Muscle of arm (tissue), 1 donor: ENCODE measurements at regions not wholly inside any gene's neighbourhood (a gene's known extent, or its start where the extent isn't known, plus 50 kb on each side); places are given as distances from the start of the nearest gene placed in this dataset.
A peak's percentile ranks its signal among the peaks of the same experiment; 100 is the strongest.
"Not testable (repeated sequence)": the region's sequence is repeated elsewhere in the genome, so short reads cannot be mapped to it uniquely, and the experiment has no call there.

ENCODE experiments used
- DNase-seq: peaks from one replicate; pipeline ENCODE4 v3.0.0-alpha.2; 2013

- DNase-seq: no peak
These were observed 585.2 kb downstream of the CPS1 start for GRCh38 chr2:211141646-211142045.

- no peak for DNase-seq
These were observed 587.7 kb downstream of the CPS1 start for GRCh38 chr2:211144078-211144477.

- DNase-seq: no peak
These were observed 588.7 kb downstream of the CPS1 start for GRCh38 chr2:211144974-211145665.

GRCh38 chr2:211149731-211150130, 593.3 kb downstream of the CPS1 start:
- no peak for DNase-seq

- DNase-seq: no peak
These were observed 600.8 kb downstream of the CPS1 start for GRCh38 chr2:211157211-211157610.

GRCh38 chr2:211157856-211158463, 601.6 kb downstream of the CPS1 start:
- DNase-seq: peak; percentile 57

GRCh38 chr2:211159972-211160371, 603.6 kb downstream of the CPS1 start:
- DNase-seq: no peak

- no peak for DNase-seq
These were observed 604.8 kb downstream of the CPS1 start for GRCh38 chr2:211161236-211161635.

- no peak for DNase-seq
These were observed 606.5 kb downstream of the CPS1 start for GRCh38 chr2:211162911-211163310.

GRCh38 chr2:211170843-211171242, 614.4 kb downstream of the CPS1 start:
- no peak for DNase-seq

GRCh38 chr2:211174021-211174420, 617.6 kb downstream of the CPS1 start:
- DNase-seq: no peak

- no peak for DNase-seq
These were observed 618.2 kb downstream of the CPS1 start for GRCh38 chr2:211174631-211175030.

- no peak for DNase-seq
These were observed 619.6 kb downstream of the CPS1 start for GRCh38 chr2:211175956-211176355.

- no peak for DNase-seq
These were observed 620.2 kb downstream of the CPS1 start for GRCh38 chr2:211176514-211177141.

- DNase-seq: peak; percentile 7
These were observed 625.2 kb downstream of the CPS1 start for GRCh38 chr2:211181626-211182025.

GRCh38 chr2:211187602-211188001, 631.2 kb downstream of the CPS1 start:
- no peak for DNase-seq

- no peak for DNase-seq
These were observed 647.6 kb downstream of the CPS1 start for GRCh38 chr2:211203986-211204385.

GRCh38 chr2:211204456-211204855, 648.1 kb downstream of the CPS1 start:
- no peak for DNase-seq

GRCh38 chr2:211204902-211205301, 648.5 kb downstream of the CPS1 start:
- DNase-seq: no peak

- DNase-seq: no peak
These were observed 649.0 kb downstream of the CPS1 start for GRCh38 chr2:211205358-211205757.

- DNase-seq: no peak
These were observed 649.4 kb downstream of the CPS1 start for GRCh38 chr2:211205836-211206235.

GRCh38 chr2:211216221-211216620, 659.8 kb downstream of the CPS1 start:
- no peak for DNase-seq

- not testable (repeated sequence) for DNase-seq
These were observed 663.1 kb downstream of the CPS1 start for GRCh38 chr2:211219548-211219947.
